Kasumi-1 (cell line): ENCODE measurements at regions not wholly inside any gene's neighbourhood (a gene's known extent, or its start where the extent isn't known, plus 50 kb on each side); places are given as distances from the start of the nearest gene placed in this dataset.

Experiments used
- DNase-seq, 2 experiments: peaks; one replicate each; lab custom pipeline; 2025; lab: John Stamatoyannopoulos, UW

- DNase-seq: no peak
Observed at GRCh38 chr3:180185650-180186049, 148.9 kb upstream of the PEX5L start.

DNA sequence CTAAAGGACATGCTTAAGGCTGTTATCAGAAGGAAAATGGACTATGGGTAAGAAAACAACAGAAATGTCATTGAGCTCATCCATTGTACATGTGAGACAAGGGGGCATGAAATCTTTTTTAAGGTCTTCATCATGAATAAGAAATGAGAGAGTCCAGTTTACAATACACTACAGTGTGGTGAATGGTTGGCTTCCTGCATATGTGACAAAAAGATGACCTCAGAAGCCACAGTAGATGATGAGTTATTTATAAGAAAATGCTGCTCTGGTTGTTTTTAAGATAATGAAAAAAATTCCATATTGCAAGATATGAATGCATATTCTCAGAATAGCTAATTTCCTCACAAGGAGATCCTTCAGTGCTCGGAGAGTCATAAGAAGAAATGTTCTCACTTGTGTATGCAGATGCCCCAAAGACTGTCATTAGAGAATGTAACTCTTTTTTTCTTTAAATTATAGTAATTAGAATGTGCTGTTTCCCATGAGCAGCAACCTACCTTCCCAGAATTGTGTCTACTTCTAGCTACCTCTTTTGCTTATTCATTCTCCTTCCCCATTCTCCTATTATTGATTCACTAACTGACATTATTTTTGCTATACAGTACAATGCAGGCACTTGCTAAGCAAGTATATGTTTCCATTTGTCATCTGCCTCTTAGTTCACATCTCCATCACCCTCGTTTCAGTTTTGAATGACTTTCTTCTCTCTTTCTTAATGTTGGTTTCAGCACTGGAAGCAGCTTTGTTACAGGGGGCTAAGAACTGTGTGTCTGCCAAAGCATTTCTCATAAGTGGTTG, 152.0 kb upstream of the PEX5L start:
- DNase-seq: no peak

- no peak for DNase-seq
Observed at GRCh38 chr3:180189310-180189648, 152.5 kb upstream of the PEX5L start.

- no peak for DNase-seq
Observed at GRCh38 chr3:180196658-180197057, 159.9 kb upstream of the PEX5L start.

DNA sequence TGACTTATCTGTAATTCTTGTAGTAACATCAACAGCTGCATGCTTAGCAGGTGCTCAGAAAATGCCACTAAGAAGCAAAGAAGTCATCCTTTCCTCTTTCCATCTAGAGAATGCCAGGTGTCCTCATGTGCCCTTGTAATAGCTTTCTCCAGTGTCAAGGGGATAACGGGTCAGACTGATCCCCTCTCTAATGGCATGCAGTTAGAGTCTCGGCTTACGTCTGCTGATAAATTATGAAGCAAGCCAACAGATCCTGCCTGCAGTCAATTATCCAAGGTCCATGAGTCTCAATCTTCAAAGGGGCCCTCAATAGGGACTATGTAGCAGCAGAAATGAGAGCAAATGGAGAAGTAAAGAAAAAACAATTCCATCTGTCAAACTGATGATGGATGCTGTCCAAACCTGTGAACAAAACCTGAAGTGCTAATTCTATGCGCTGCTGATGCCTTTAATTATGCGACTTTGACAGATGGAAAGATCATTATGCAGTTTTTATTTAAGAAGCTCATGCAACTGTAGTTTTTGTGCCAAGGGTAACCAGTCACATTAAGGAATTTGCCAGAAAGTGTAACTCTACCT, 162.8 kb upstream of the PEX5L start:
- no peak for DNase-seq

GRCh38 chr3:180215866-180216265, 179.1 kb upstream of the PEX5L start:
- DNase-seq: no peak

- DNase-seq: peak; percentile 23 to 27
Observed at GRCh38 chr3:180223268-180223667, 186.5 kb upstream of the PEX5L start.

GRCh38 chr3:180229113-180229512, 192.4 kb upstream of the PEX5L start:
- DNase-seq: no peak

DNA sequence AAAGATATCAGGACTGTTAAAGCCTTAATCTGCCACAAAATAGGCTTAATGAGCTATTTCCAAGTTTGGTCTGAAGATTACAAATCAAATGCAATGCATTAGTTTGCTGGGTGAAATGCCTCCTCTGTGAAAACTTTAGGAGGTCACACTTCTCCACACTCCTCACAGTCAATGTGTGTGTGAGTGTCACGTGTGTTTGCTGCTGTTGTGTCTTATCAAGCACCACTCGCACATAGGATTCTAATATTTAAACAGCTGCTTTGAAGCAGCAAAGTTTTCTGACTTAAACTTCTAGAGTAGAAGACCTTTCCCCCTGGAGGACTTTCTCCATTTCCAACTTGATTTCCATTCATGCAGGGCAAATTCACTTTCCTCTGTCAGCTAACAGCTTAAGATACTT, 203.2 kb upstream of the PEX5L start:
- DNase-seq: no peak

GRCh38 chr3:180246688-180247195, 210.0 kb upstream of the PEX5L start:
- peak in 1 of 2 experiments; percentile 16 for DNase-seq

GRCh38 chr3:180250172-180250571, 213.4 kb upstream of the PEX5L start:
- no peak for DNase-seq

DNA sequence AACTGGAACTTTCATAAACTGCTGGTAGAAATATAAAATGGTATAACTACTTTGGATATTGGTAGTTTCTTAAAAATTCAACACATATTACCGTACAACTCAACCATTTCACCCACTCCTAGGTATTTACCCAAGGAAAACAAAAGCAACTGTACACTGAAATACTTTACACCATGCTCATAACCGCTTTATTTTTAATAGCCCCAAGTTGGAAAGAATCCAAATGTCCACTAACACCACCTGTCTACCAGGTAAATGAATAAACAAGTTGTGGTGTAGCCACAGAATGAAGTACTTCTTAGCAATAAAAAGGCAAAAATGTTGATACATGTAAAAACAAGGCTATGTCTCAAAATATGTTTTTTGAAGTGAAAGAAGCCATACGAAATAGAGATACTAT, 215.9 kb upstream of the PEX5L start:
- no peak for DNase-seq

GRCh38 chr3:180253283-180253682, 216.5 kb upstream of the PEX5L start:
- DNase-seq: no peak

GRCh38 chr3:180264479-180264878, 227.7 kb upstream of the PEX5L start:
- no peak for DNase-seq

DNA sequence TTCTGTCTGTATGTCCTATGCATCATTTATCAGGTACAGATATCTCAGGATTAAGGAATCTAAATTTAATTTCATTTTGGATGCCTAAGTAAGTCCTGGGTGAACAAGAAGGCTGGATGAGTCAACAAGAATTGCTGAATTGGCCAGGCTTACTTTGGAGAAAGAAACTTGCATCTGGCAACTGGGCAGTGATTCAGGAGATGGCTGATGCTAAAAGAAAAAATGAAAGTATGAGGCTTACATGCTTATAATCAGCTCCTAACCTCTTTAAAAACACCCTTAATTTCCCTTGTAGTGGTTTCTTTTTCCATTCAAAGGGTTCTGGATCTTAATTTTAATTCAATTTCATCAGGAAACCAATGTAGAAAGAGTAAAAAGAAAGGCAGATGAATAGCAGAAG, 228.8 kb upstream of the PEX5L start:
- DNase-seq: no peak

GRCh38 chr3:180267202-180267843, 230.6 kb upstream of the PEX5L start:
- peak in 1 of 2 experiments; percentile 5 for DNase-seq

DNA sequence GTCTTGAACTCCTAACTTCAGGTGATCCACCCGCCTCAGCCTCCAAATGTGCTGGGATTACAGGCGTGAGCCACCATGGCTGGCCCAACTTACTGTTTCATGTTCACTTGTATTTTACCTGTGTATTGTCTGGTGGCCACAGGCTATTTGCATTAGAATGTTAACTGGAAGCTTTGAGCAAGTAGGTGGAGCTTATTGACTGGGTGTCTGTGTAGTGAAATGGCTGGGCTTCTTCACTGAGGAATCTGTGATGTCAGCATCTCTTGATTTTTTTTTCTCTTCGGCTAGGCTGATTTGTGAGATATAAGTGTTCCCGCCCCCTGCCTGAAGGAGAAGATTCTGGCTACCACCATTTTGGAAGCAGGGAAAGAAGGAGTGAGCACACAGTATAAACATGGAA, 237.8 kb upstream of the PEX5L start:
- DNase-seq: no peak

GRCh38 chr3:180275176-180275575, 238.4 kb upstream of the PEX5L start:
- DNase-seq: no peak

DNA sequence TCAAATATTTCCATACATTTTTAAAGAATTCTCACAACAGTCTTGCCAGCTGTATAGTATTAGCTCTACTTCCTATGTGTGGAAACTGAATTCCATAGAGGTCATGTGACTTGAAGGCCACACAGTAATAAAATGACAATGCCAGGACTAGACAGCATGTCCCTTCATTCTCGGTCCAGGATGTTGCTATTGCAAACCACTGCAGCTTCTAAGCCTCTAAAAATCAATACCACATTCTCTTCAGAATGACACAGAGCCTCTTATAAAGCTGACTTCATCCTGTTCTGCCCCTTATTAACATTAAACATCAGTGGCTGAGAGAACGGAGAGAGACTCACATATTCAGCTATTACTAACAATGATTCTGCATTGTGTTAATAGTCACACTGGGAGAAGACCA, 240.3 kb upstream of the PEX5L start:
- no peak for DNase-seq

DNA sequence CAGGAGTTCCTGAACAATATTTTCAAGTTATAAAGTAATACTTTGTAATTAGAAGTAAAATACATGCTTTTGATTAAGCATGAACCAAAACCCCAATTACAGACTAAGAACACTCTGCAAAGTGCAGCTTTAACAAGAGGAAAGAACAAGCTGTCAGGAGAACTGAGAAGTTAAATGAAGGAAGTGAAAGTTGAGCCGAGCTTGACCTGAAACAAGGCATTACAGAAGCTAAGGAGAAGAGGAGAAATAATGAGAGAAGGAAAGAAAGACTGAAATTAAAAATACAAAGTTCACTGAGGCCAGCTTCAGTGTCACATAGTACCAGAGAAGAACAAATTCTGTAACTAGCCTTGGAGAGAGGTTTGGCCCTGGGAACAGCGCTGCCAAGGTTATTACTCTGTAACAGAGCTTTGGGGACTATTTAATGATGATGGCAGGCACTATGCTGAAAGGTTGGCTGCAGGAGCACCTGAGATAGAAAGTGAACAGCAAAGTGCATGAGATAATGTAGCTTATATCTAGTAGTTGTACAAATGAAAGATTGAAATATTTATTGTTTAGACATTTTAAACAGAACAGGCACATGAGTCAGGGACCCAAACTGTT, 241.9 kb upstream of the PEX5L start:
- DNase-seq: no peak

DNA sequence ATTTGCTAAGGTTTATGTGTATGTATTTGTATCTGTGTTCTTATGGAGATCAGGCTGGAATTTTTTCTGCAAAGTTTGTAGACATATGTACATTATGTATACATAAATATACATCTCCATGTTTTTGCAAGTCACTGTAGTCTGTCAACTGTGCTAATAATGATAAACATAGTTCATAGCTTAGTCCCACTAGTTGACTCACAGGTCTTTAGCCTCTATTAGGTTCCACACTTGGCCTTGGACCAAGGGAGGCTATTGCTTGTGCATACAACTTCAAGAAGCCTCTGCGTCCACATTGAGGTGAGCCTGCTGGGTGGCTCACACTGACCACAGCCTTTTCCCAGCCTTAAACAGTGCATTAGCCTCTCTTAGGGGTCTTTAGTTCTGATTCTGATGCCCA, 243.8 kb upstream of the PEX5L start:
- DNase-seq: no peak

DNA sequence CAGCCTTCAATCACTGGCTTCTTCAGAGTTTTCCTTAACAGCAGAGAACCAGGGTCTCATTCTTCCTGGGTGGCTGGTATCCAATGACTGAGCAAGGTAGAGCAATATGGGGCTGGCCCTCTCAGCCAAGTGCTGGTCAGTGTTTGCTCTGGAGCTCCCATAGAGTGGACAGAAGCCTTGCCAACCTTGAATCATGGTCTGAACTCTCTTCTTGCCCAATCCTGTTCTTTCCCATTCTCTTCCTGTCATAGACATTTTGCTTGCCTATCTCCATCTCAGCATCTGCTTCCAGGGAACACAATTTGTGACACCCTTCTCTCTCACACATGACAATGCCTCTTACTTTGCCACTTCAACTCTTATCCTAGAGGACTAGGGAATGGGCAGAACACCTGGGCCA, 245.6 kb upstream of the PEX5L start:
- no peak for DNase-seq

GRCh38 chr3:180283251-180283650, 246.5 kb upstream of the PEX5L start:
- DNase-seq: no peak
